Stimulated activated naive CD8-positive, alpha-beta T cell treated with anti-CD3 and anti-CD28 coated beads, Interleukin-15, Interleukin-2, amounts not matched to agents 100 U/mL and 50 U/mL, for 24 hours (primary cell): ENCODE measurements at regions not wholly inside any gene's neighbourhood (a gene's known extent, or its start where the extent isn't known, plus 50 kb on each side); places are given as distances from the start of the nearest gene placed in this dataset.
A peak's percentile ranks its signal among the peaks of the same experiment; 100 is the strongest.

Source experiments
- ATAC-seq: fragments of 150-1000 bp; cut with Tn5 transposase; one replicate; pipeline ENCODE4 v1.10.0; 2021
- DNase-seq: peaks from one replicate; pipeline ENCODE4 v3.0.0; 2021

GRCh38 chr9:1490341-1491232 is 440.4 kb downstream of the DMRT2 start:
- DNase-seq, result no peak
- no peak for ATAC-seq

- no peak for ATAC-seq
Observed at GRCh38 chr9:1492156-1492555, 442.0 kb downstream of the DMRT2 start.

GRCh38 chr9:1495282-1496030 is 445.3 kb downstream of the DMRT2 start:
- no peak for ATAC-seq

More at GRCh38 chr9:1492156-1492555, 442.0 kb downstream of the DMRT2 start:
- DNase-seq, result no peak

GRCh38 chr9:1505489-1505888 is 455.3 kb downstream of the DMRT2 start:
- ATAC-seq (peak; percentile 83), DNase-seq (no peak)

More at GRCh38 chr9:1495282-1496030, 445.3 kb downstream of the DMRT2 start:
- DNase-seq, result no peak

- ATAC-seq (no peak), DNase-seq (no peak)
Observed at GRCh38 chr9:1510712-1511111, 460.6 kb downstream of the DMRT2 start.

DNA sequence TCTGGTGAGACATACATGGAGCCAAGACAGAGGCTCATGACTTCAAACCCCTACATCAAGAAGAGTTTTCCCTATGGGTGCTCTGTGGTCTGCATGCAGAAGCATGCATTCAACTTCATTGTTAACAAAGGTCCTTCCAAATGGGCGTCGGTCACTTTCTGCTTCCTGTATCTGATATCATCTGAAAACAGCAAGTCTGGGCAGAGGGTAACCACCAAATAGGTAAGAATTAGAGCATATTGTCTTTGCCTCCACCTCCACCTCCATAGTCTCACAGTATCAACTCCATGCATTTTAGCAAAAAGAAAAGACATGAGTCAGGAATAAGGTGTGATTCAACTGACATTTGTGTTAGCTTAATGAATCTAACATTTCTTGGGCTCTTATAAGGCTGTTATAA is 462.9 kb downstream of the DMRT2 start:
- DNase-seq (no peak), ATAC-seq (no peak)

GRCh38 chr9:1514250-1514649 is 464.1 kb downstream of the DMRT2 start:
- DNase-seq (no peak), ATAC-seq (no peak)

DNA sequence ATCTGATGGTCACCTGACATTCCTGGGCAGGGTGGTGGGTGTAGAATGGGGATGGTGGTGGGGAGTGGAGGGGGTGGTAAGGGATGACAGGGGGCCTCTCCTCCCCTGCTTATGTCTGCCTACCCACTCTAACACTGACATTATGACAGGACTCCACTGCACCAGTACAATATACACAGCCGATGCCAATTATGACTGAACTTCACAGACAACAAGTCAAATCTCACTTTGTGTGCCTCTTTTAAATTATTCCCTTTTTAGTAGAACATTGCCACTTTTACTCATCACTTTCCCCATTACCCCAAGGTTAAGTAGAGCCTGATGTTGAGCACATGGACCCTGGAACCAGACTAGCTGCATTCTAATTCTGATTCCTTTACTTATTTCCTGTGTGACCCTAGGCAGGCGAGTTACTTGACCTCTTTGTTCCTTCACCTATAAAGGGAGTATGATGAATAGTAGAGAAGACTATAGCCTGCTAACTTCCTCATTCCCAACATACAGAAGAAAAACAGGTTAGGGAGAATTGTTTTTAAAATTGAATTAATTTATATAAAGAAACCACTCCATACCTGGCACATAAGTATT is 464.7 kb downstream of the DMRT2 start:
- ATAC-seq, result no peak
- DNase-seq, result no peak

GRCh38 chr9:1515557-1515956 is 465.4 kb downstream of the DMRT2 start:
- DNase-seq (no peak), ATAC-seq (no peak)

DNA sequence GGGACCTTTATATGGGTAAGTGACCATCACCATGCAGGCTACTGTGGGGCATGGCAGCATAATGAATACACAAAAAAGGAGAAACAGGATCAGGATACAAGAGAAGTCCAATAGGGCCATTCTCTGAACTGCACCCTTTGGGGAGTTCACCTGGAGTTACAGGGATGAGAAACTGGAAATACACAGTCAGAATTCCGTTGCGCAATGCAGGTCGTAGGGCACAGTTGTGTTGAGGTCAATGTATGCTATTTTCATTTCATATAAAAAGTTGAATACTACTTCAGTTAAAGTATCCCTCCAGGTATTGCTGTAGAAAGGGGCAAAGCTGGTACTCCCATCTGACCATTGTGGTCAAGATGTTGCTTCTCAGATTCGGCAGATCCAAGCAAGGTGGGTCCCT is 471.4 kb downstream of the DMRT2 start:
- ATAC-seq, result no peak

DNA sequence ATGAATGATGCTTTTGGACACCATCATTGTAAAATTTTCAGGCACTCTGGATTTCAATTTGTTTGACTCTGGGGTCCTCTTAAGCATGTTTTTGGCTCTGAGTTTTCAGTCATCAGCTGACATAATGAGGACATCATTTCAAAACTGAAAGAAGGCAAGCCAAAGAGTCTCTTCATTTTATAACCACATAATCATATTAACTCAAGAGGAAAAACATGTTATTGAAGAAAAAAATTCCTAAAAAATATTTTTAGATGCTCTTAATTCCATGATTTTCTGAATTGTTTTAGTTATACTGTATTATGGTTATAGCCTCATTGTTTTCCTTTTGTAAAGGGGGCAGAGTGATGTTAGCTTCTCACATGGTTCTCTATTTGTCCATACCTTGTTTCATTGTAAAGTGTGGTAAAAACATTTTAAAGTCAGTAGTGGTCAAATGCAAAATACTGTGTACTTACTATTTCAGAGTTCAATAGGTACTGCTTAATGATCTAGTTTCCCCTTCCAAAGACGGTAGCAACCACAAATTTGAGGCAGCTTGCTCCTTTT is 472.1 kb downstream of the DMRT2 start:
- ATAC-seq (no peak), DNase-seq (no peak)

More for the DNA sequence above, 471.4 kb downstream of the DMRT2 start:
- no peak for DNase-seq

GRCh38 chr9:1528456-1528855 is 478.3 kb downstream of the DMRT2 start:
- ATAC-seq, result no peak
- DNase-seq, result no peak

GRCh38 chr9:1530696-1531095 is 480.5 kb downstream of the DMRT2 start:
- no peak for ATAC-seq
- no peak for DNase-seq

DNA sequence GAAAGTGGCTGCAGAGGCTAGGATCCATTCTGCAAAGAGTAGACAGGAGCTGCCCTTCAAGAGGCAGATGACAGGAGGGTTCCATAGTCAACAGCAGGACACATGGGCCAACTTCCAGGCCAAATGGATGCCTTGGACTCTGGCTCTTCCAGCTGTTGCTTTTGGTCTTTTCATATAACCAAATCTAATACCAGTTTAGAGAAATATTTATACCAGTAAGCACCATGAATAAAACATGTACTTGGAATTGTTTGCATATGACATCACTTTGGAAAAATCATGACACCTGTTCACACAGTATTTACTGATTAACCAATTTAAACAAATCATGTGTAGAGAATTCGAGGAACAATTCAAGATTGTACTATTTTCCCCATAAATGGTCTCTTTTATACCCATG is 481.3 kb downstream of the DMRT2 start:
- ATAC-seq (no peak), DNase-seq (no peak)

- no peak for ATAC-seq
- DNase-seq, result no peak
Observed at GRCh38 chr9:1532171-1532570, 482.0 kb downstream of the DMRT2 start.

GRCh38 chr9:1535051-1535450 is 480.1 kb upstream of the SMARCA2 start:
- DNase-seq, result no peak
- no peak for ATAC-seq

DNA sequence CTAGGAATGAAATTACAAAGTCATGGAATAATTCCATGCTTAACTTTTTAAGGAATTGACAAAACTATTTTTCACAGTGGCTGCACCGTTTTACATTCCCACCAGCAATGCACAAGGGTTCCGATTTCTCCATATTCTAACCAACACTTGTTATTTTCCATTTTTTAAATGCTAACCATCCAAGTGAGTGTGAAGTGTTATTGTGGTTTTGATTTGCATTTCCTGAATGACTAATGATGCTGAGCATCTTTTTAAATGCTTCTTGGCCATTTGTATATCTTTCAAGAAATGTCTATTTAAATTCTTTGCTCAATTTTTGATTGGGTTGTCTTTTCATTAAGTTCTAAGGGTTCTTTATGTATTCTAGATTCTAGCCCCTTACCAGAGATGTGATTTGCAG is 479.5 kb upstream of the SMARCA2 start:
- ATAC-seq (no peak), DNase-seq (no peak)

DNA sequence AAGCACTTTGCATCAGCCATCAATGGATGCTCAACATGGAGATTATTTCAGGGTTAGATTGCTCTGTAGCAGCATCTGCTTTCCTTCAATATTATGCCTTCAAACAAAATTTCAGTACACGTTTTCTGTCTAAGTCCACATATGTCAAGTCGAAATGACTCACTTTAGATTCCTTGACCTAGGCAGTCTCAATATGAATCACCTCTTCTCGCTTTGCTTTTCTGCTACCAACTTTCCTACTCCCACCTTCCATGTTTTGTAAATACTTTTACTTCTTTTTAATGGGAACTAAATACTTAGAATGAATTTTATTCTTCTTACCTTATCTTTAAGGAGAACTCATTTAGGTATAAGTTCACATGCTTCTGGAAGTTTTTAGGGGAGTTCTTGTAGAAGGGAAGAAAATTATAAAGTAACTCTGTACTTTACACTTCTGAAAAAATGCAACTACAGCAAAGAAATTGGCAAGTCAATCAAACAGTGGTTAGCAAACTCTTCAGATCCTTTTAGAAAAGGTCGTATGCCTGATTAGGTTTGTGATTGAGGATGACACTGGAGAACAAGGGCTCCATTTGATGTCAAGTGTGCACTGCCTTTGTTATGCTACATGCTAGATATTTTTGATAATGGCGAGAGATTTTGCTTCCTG is 478.5 kb upstream of the SMARCA2 start:
- no peak for DNase-seq
- ATAC-seq, result no peak

- ATAC-seq (no peak), DNase-seq (no peak)
Observed at GRCh38 chr9:1538301-1538700, 476.8 kb upstream of the SMARCA2 start.

GRCh38 chr9:1539216-1539615 is 475.9 kb upstream of the SMARCA2 start:
- no peak for DNase-seq
- no peak for ATAC-seq

DNA sequence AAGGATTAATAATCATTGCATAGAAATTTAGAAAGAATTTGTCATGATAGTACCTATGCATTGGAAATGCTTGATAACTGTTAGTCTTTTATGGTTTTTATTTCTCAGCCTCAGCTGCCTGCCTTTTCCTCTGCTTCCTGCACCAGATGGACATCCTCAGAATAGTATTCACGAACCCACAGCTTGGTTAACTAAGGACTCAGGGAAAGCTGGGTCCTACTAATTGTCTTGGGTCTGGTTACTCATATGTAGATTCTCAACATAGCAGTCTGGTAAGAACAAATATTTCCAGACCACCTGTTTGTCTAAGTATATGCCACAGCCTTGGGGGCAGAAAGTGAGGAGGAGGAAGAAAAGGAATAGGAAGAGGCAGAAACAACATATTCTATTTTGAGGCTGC is 464.5 kb upstream of the SMARCA2 start:
- no peak for DNase-seq

More for the DNA sequence above, 464.5 kb upstream of the SMARCA2 start:
- no peak for ATAC-seq
